ENCODE measurements at regions not wholly inside any gene's neighbourhood (a gene's known extent, or its start where the extent isn't known, plus 50 kb on each side); places are given as distances from the start of the nearest gene placed in this dataset.

DNA sequence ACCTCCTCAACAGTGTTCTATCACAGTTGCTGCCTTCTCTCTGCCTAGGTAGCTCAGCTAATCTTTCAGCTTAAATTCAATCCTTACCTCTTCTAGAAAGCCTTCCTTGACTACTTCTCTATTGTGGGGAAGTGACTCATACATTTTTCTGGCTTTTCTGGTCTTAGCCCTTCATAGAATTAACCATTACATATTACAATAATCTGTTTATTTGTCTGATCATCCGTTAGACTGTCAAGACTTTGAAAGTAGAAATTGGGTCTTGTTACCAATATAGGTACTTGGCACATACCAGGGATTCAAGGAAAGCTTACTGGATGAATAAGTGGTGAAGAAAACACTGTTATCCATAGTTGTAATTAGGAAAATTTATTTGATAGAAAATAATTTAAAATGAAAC lies 89.6 kb downstream of the FANCF start:
- TF ChIP-seq, protein P1, sequence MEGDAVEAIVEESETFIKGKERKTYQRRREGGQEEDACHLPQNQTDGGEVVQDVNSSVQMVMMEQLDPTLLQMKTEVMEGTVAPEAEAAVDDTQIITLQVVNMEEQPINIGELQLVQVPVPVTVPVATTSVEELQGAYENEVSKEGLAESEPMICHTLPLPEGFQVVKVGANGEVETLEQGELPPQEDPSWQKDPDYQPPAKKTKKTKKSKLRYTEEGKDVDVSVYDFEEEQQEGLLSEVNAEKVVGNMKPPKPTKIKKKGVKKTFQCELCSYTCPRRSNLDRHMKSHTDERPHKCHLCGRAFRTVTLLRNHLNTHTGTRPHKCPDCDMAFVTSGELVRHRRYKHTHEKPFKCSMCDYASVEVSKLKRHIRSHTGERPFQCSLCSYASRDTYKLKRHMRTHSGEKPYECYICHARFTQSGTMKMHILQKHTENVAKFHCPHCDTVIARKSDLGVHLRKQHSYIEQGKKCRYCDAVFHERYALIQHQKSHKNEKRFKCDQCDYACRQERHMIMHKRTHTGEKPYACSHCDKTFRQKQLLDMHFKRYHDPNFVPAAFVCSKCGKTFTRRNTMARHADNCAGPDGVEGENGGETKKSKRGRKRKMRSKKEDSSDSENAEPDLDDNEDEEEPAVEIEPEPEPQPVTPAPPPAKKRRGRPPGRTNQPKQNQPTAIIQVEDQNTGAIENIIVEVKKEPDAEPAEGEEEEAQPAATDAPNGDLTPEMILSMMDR (conservative IDR thresholded peaks at IDR 0.05 in 1 of 2, IDR thresholded peaks at IDR 0.05 in 1 of 2; ENCODE audit: low read depth in 1 of 2, low read length in 2 of 2), result no peak
- no peak for TF ChIP-seq EZH2 (IDR thresholded peaks at IDR 0.05; ENCODE audit: low read length, missing control alignments)

All from fibroblast of lung (primary cell).